GM12878 (cell line): ENCODE measurements at regions not wholly inside any gene's neighbourhood (a gene's known extent, or its start where the extent isn't known, plus 50 kb on each side); places are given as distances from the start of the nearest gene placed in this dataset.

Source experiments
- ATAC-seq: fragments of 200-7000 bp; cut with Tn5 transposase; 3 replicates; pipeline ENCODE4 v1.9.1; 2020; ENCODE audit warnings: mild to moderate bottlenecking, moderate library complexity
- BruUV-seq: library from RNA; stranded (reverse); fragments of 400-500 nt; replicated peaks from 2 replicates; lab custom pipeline; 2021; lab: Mats Ljungman, UMichigan
- CTCF ChIA-PET: fragments of 300-600 bp; sonication (Branson Sonifier 250); formaldehyde crosslinking; extraction: SDS; loops from one replicate; lab custom pipeline; 2021; ENCODE audit warnings: inconsistent platforms; lab: Yijun Ruan, JAX
- POLR2A ChIA-PET: fragments of 350-600 bp; formaldehyde crosslinking; extraction: SDS; loops from one replicate; lab custom pipeline; 2021; ENCODE audit warnings: inconsistent platforms; lab: Charles Lee
- RAD21 ChIA-PET: fragments of 300-600 bp; sonication (Branson Sonifier 250); formaldehyde crosslinking; loops from one replicate; lab custom pipeline; 2023; ENCODE audit warnings: antibody characterized with exemption; ENCODE audit not compliant: unreplicated experiment; lab: Charles Lee
- SMC1A ChIA-PET: fragments of 300-600 bp; sonication (Branson Sonifier 250); formaldehyde crosslinking; loops from one replicate; lab custom pipeline; 2023; ENCODE audit not compliant: unreplicated experiment, uncharacterized antibody; lab: Charles Lee
- DNase-seq: peaks from one replicate; pipeline ENCODE4 v3.0.0-alpha.2; 2011; ENCODE audit warnings: low read depth, low spot score
- FAIRE-seq: peaks from 3 replicates; lab custom pipeline; 2011; peaks lifted over from hg19 to GRCh38; lab: Jason Lieb, UNC
- H2AFZ ChIP-seq: 2 replicates; pipeline ENCODE4 v1.6.0; 2011; ENCODE audit warnings: low read depth, low read length, control low read depth; ENCODE audit not compliant: control insufficient read depth
- H3K27ac ChIP-seq: 2 replicates; pipeline ENCODE4 v1.5.1; 2011; ENCODE audit warnings: control low read depth; ENCODE audit not compliant: control insufficient read depth, insufficient read depth
- H3K27me3 ChIP-seq, 2 experiments: replicated peaks in 1 of 2; 2 replicates each; pipeline versions ENCODE4 v1.6.0 to v1.6.1; 2011; ENCODE audit warnings: low read length in 1 of 2; ENCODE audit not compliant: control insufficient read depth in 2 of 2, insufficient read depth in 2 of 2
- H3K36me3 ChIP-seq, 2 experiments: 2 replicates each; pipeline ENCODE4 v1.5.1; 2011; ENCODE audit warnings: low read length in 1 of 2; ENCODE audit not compliant: control insufficient read depth in 2 of 2, insufficient read depth in 2 of 2
- H3K4me1 ChIP-seq: 2 replicates; pipeline ENCODE4 v1.6.1; 2011; ENCODE audit warnings: mild to moderate bottlenecking, low read length, moderate library complexity, mixed read lengths; ENCODE audit not compliant: control insufficient read depth, insufficient read depth
- H3K4me2 ChIP-seq: 2 replicates; pipeline ENCODE4 v1.6.0; 2011; ENCODE audit warnings: control low read depth; ENCODE audit not compliant: control insufficient read depth, insufficient read depth
- H3K4me3 ChIP-seq: fragments of 200-600 bp; sonication (generic); 2 replicates; pipeline ENCODE4 v1.5.1; 2016
- H3K79me2 ChIP-seq: 2 replicates; pipeline ENCODE4 v1.6.0; 2011; ENCODE audit warnings: low read length; ENCODE audit not compliant: control insufficient read depth, insufficient read depth
- H3K9ac ChIP-seq: 2 replicates; pipeline ENCODE4 v1.8.0; 2011; ENCODE audit warnings: low read length, control low read depth, mixed read lengths; ENCODE audit not compliant: control insufficient read depth, insufficient read depth
- H3K9me3 ChIP-seq: replicated peaks from 3 replicates; pipeline ENCODE4 v1.5.1; 2011; ENCODE audit warnings: mild to moderate bottlenecking, low read length; ENCODE audit not compliant: control insufficient read depth, insufficient read depth
- H4K20me1 ChIP-seq: 2 replicates; pipeline ENCODE4 v1.6.0; 2011; ENCODE audit not compliant: control insufficient read depth, insufficient read depth
- CTCF ChIP-seq, 3 experiments: IDR thresholded peaks in 2 of 3; conservative IDR thresholded peaks in 1 of 3; 2 replicates each; pipeline ENCODE4 v1.5.1; 2011; ENCODE audit warnings: low read depth in 3 of 3, low read length in 3 of 3, mild to moderate bottlenecking in 3 of 3, control low read depth in 2 of 3, moderate library complexity in 2 of 3, inconsistent platforms in 1 of 3, mixed read lengths in 1 of 3; ENCODE audit not compliant: control insufficient read depth in 2 of 3, insufficient read depth in 1 of 3; ENCODE audit errors: extremely low read depth in 1 of 3
- E2F8 ChIP-seq: fragments of 450-650 bp; IDR thresholded peaks from 2 replicates; pipeline ENCODE4 v1.6.1; 2018; ENCODE audit warnings: mild to moderate bottlenecking, low read depth, moderate library complexity; ENCODE audit not compliant: partially characterized antibody
- GABPA ChIP-seq: IDR thresholded peaks from 2 replicates; pipeline ENCODE4 v1.6.1; 2014; ENCODE audit warnings: antibody characterized with exemption, low read depth, mild to moderate bottlenecking, inconsistent platforms
- JUNB ChIP-seq: IDR thresholded peaks from 2 replicates; pipeline ENCODE4 v1.6.1; 2016; ENCODE audit warnings: antibody characterized with exemption, mild to moderate bottlenecking
- SREBF2 ChIP-seq: IDR thresholded peaks from 2 replicates; pipeline ENCODE4 v1.6.1; 2012; ENCODE audit warnings: mild to moderate bottlenecking, low read length
- WGBS: methylation state at CpG from one replicate; pipeline ENCODE4 v1.1.6; 2016; ENCODE audit warnings: low lambda C conversion rate; ENCODE audit not compliant: insufficient replicate concordance, insufficient coverage; ENCODE audit errors: missing lambda C conversion rate; 5-methylcytosine and 5-hydroxymethylcytosine counted together
- in situ Hi-C: fragments of 300-500 bp; cut with MboI; formaldehyde crosslinking; loops from 9 replicates; pipeline ENCODE4 v1.14.3; 2018; ENCODE audit warnings: mixed read lengths
- intact Hi-C: fragments of 100-400 bp; cut with micrococcal nuclease; formaldehyde crosslinking; loops from one replicate; pipeline ENCODE4 v1.14.2; 2022; ENCODE audit not compliant: unreplicated experiment

- no peak overlapping the region for H2AFZ ChIP-seq
- intact Hi-C loops (no loop called here), in situ Hi-C loops (no loop called here)
- TF ChIP-seq CTCF (IDR thresholded peaks at IDR 0.05 in 2 of 3, conservative IDR thresholded peaks at IDR 0.05 in 1 of 3; ENCODE audit: control insufficient read depth in 2 of 3, extremely low read depth in 1 of 3, insufficient read depth in 1 of 3, low read depth in 3 of 3, low read length in 3 of 3) = no peak
- TF ChIP-seq JUNB = no peak
- no peak for TF ChIP-seq E2F8
- TF ChIP-seq GABPA = no peak
- TF ChIP-seq SREBF2 = no peak
- no peaks in the 10 kb centered on the region for H4K20me1 ChIP-seq
- RAD21 ChIA-PET = no interaction called here
- H3K9ac ChIP-seq = no peak overlapping the region
- CTCF ChIA-PET = no interaction called here
- no peak overlapping the region for H3K27ac ChIP-seq
- no peak for FAIRE-seq
- SMC1A ChIA-PET = interaction anchor here (0.7 kb wide), 1 partner anchor 149 kb away, joined by 3 read pairs; no protein-coding TSS in a partner anchor
- 7% methylated on average over 1 of the region's 1 CpG for WGBS
- no peaks in the 10 kb centered on the region for H3K9me3 ChIP-seq
- no peak for DNase-seq
- BruUV-seq = no TSS peak
- H3K4me2 ChIP-seq = no peak overlapping the region
- POLR2A ChIA-PET = no interaction called here
- no peaks in the 10 kb centered on the region for H3K79me2 ChIP-seq
- H3K27me3 ChIP-seq = no peaks in the 10 kb centered on the region
- H3K4me3 ChIP-seq = no peak overlapping the region
- no peaks in the 10 kb centered on the region for H3K36me3 ChIP-seq
- H3K4me1 ChIP-seq = no peaks in the 10 kb centered on the region
- no peak for ATAC-seq
These were observed 673.0 kb upstream of the FLRT2 start for GRCh38 chr14:84856751-84857534.
